IMR-90 (cell line): ENCODE measurements at regions not wholly inside any gene's neighbourhood (a gene's known extent, or its start where the extent isn't known, plus 50 kb on each side); places are given as distances from the start of the nearest gene placed in this dataset.

Experiments used
- BHLHE40 ChIP-seq: fragments of 150-350 bp; IDR thresholded peaks from 2 replicates; pipeline ENCODE4 v1.6.1; 2016; ENCODE audit warnings: mild to moderate bottlenecking, low read depth, low read length
- CEBPB ChIP-seq: IDR thresholded peaks from 2 replicates; pipeline ENCODE4 v1.6.1; 2012; ENCODE audit warnings: low read depth, low read length, improper control_type of control experiment
- CHD1 ChIP-seq: IDR thresholded peaks from 2 replicates; pipeline ENCODE4 v1.6.1; 2012; ENCODE audit warnings: low read depth, low read length, improper control_type of control experiment
- ELK1 ChIP-seq: fragments of 150-350 bp; IDR thresholded peaks from 2 replicates; pipeline ENCODE4 v1.6.1; 2016; ENCODE audit warnings: low read depth, mild to moderate bottlenecking, low read length, moderate library complexity, borderline replicate concordance
- FOS ChIP-seq: fragments of 150-350 bp; IDR thresholded peaks from 2 replicates; pipeline ENCODE4 v1.6.1; 2016; ENCODE audit warnings: low read depth, low read length
- MAZ ChIP-seq: IDR thresholded peaks from 2 replicates; pipeline ENCODE4 v1.6.1; 2012; ENCODE audit warnings: low read depth, mild to moderate bottlenecking, low read length, improper control_type of control experiment, moderate library complexity, borderline replicate concordance
- MXI1 ChIP-seq: IDR thresholded peaks from 2 replicates; pipeline ENCODE4 v1.6.1; 2012; ENCODE audit warnings: low read depth, mild to moderate bottlenecking, low read length, moderate library complexity, borderline replicate concordance
- POLR2A ChIP-seq: IDR thresholded peaks from 2 replicates; pipeline ENCODE4 v1.6.1; 2012; ENCODE audit warnings: mild to moderate bottlenecking, low read depth, low read length
- RAD21 ChIP-seq: IDR thresholded peaks from 2 replicates; pipeline ENCODE4 v1.6.1; 2012; ENCODE audit warnings: low read length, improper control_type of control experiment
- RCOR1 ChIP-seq: IDR thresholded peaks from 2 replicates; pipeline ENCODE4 v1.6.1; 2012; ENCODE audit warnings: mild to moderate bottlenecking, low read length, improper control_type of control experiment; ENCODE audit not compliant: insufficient replicate concordance
- RFX5 ChIP-seq: IDR thresholded peaks from 2 replicates; pipeline ENCODE4 v1.8.0; 2012; ENCODE audit warnings: low read depth, mild to moderate bottlenecking, low read length, moderate library complexity
- SMC3 ChIP-seq: fragments of 150-350 bp; IDR thresholded peaks from 2 replicates; pipeline ENCODE4 v1.6.1; 2016; ENCODE audit warnings: low read depth, mild to moderate bottlenecking, antibody characterized with exemption, low read length, moderate library complexity
- TF ChIP-seq, protein P1 (sequence below): conservative IDR thresholded peaks from 2 replicates; pipeline ENCODE4 v1.5.1; 2012; ENCODE audit warnings: mild to moderate bottlenecking, low read depth, low read length, improper control_type of control experiment
- TF ChIP-seq, protein P2 (sequence below): fragments of 150-350 bp; IDR thresholded peaks from 2 replicates; pipeline ENCODE4 v1.6.1; 2017; ENCODE audit warnings: mild to moderate bottlenecking, antibody characterized with exemption, low read length, low read depth

- TF ChIP-seq, protein P1, sequence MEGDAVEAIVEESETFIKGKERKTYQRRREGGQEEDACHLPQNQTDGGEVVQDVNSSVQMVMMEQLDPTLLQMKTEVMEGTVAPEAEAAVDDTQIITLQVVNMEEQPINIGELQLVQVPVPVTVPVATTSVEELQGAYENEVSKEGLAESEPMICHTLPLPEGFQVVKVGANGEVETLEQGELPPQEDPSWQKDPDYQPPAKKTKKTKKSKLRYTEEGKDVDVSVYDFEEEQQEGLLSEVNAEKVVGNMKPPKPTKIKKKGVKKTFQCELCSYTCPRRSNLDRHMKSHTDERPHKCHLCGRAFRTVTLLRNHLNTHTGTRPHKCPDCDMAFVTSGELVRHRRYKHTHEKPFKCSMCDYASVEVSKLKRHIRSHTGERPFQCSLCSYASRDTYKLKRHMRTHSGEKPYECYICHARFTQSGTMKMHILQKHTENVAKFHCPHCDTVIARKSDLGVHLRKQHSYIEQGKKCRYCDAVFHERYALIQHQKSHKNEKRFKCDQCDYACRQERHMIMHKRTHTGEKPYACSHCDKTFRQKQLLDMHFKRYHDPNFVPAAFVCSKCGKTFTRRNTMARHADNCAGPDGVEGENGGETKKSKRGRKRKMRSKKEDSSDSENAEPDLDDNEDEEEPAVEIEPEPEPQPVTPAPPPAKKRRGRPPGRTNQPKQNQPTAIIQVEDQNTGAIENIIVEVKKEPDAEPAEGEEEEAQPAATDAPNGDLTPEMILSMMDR: no peak
- TF ChIP-seq POLR2A: no peak
- TF ChIP-seq, protein P2, sequence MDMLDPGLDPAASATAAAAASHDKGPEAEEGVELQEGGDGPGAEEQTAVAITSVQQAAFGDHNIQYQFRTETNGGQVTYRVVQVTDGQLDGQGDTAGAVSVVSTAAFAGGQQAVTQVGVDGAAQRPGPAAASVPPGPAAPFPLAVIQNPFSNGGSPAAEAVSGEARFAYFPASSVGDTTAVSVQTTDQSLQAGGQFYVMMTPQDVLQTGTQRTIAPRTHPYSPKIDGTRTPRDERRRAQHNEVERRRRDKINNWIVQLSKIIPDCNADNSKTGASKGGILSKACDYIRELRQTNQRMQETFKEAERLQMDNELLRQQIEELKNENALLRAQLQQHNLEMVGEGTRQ: no peak
- no peak for TF ChIP-seq MXI1
- TF ChIP-seq CEBPB: no peak
- no peak for TF ChIP-seq BHLHE40
- TF ChIP-seq CHD1: no peak
- no peak for TF ChIP-seq RCOR1
- no peak for TF ChIP-seq RAD21
- TF ChIP-seq MAZ: no peak
- no peak for TF ChIP-seq SMC3
- no peak for TF ChIP-seq ELK1
- TF ChIP-seq RFX5: no peak
- no peak for TF ChIP-seq FOS
Observed at GRCh38 chr3:34008191-34008590, 209.8 kb downstream of the PDCD6IP start.
